HG03520 (cell line): ENCODE measurements at regions not wholly inside any gene's neighbourhood (a gene's known extent, or its start where the extent isn't known, plus 50 kb on each side); places are given as distances from the start of the nearest gene placed in this dataset.

Experiments
- ATAC-seq: cut with Tn5 transposase; IDR thresholded peaks from one replicate; pipeline ENCODE4 v1.9.1; 2021; ENCODE audit warnings: mild to moderate bottlenecking, moderate library complexity; ENCODE audit not compliant: unreplicated experiment

GRCh38 chr22:22099194-22099486, 116.6 kb upstream of the TOP3B start:
- no peak for ATAC-seq

- no peak for ATAC-seq
Observed at GRCh38 chr22:22098457-22099193, 116.0 kb upstream of the TOP3B start.

GRCh38 chr22:22097727-22098228, 115.2 kb upstream of the TOP3B start:
- ATAC-seq = no peak

GRCh38 chr22:22094921-22095320, 112.3 kb upstream of the TOP3B start:
- no peak for ATAC-seq

GRCh38 chr22:22094514-22094913, 111.9 kb upstream of the TOP3B start:
- no peak for ATAC-seq

GRCh38 chr22:22093743-22094142, 111.2 kb upstream of the TOP3B start:
- no peak for ATAC-seq

- ATAC-seq = no peak
Observed at GRCh38 chr22:22092974-22093373, 110.4 kb upstream of the TOP3B start.

GRCh38 chr22:22092101-22092500, 109.5 kb upstream of the TOP3B start:
- ATAC-seq = no peak

GRCh38 chr22:22091400-22091878, 108.9 kb upstream of the TOP3B start:
- ATAC-seq = no peak

GRCh38 chr22:22090650-22091399, 108.2 kb upstream of the TOP3B start:
- no peak for ATAC-seq

- ATAC-seq = no peak
Observed at GRCh38 chr22:22089459-22090308, 107.1 kb upstream of the TOP3B start.

GRCh38 chr22:22088658-22089458, 106.3 kb upstream of the TOP3B start:
- no peak for ATAC-seq

GRCh38 chr22:22087854-22088657, 105.5 kb upstream of the TOP3B start:
- ATAC-seq = no peak

GRCh38 chr22:22086501-22087158, 104.0 kb upstream of the TOP3B start:
- ATAC-seq = no peak

- no peak for ATAC-seq
Observed at GRCh38 chr22:22085702-22086500, 103.3 kb upstream of the TOP3B start.

GRCh38 chr22:22084089-22084711, 101.6 kb upstream of the TOP3B start:
- no peak for ATAC-seq

GRCh38 chr22:22082960-22083359, 100.4 kb upstream of the TOP3B start:
- ATAC-seq = no peak
